ENCODE measurements at regions not wholly inside any gene's neighbourhood (a gene's known extent, or its start where the extent isn't known, plus 50 kb on each side); places are given as distances from the start of the nearest gene placed in this dataset.

DNA sequence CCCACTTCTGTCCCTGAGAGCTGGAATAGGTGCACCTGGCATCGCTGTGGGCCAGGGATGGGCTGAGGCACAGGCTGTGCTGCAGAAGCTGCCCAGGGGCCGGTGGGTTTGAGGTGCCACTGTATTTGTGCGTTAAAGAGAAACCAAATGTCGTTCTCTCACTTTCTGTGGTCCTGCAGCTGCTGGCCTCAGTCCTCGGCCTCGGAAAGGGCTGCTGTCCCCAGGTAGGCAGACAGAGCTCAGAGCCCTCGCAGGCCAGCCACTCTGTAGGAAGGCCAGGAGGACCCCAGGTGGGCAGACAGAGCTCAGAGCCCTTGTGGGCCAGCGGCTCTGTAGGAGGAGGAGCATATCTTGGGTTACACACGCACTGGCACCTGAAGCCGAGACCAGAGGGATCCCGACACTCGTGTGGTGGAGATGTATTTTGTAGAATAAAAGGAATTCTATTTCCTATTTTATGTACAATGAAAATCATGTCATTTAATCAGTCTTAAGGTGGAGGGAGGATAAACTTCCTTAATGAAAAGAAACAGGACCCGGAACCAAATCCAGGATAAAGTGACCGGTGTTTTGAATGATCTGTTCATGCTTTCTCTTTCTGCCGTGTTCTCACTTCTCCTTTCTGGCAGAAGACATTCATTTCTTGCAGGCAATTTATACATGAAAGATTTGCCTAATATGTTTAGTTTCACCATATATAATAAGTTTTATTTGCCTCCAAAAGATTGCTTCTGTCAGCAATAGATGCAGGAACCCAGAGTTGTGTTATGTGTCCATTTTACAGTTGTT lies 54.4 kb upstream of the HGFAC start:
- H3K4me1 ChIP-seq: peaks cover 29 to 47% (median 39%) of the 10 kb centered on the region in 4 donors

DNA sequence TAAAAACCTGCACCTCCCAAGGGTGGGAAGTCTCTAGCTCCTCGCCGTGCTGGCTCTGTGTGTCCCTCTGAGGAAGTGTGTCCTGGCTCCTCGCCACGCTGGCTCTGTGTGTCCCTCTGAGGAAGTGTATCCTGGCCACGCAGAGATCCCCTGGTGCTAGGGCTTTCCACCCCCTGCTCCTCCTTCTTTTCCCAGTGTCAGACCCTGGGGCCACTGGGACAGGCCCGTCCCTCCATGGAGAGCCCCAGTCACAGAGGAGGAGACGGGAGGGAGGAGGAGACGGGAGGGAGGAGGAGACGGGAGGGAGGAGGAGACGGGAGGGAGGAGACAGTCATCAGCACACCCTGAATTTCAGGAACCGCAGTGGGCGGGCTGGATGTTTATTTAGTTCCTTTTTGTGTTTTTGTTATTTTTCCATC lies 53.8 kb upstream of the HGFAC start:
- ATAC-seq (ENCODE audit: low FRiP score in 2 of 2) (peak; percentile 58 to 82), DNase-seq (peak; percentile 31 to 88)
- H3K9me3 ChIP-seq: no peaks in the 10 kb centered on the region
- peak overlapping the region in 2 of 4 donors; percentile 34 to 37 for H3K4me3 ChIP-seq
- peak overlapping the region; percentile 80 to 87 (median 84) for H3K27ac ChIP-seq
- H3K36me3 ChIP-seq: no peaks in the 10 kb centered on the region
- H3K27me3 ChIP-seq: no peaks in the 10 kb centered on the region
- no peak for TF ChIP-seq EP300 (IDR thresholded peaks at IDR 0.05)
- peak; percentile 23 to 73 for TF ChIP-seq POLR2AphosphoS5 (IDR thresholded peaks at IDR 0.05)
- TF ChIP-seq POLR2A (IDR thresholded peaks at IDR 0.05): peak in 1 of 4 donors; percentile 75
- TF ChIP-seq, protein P1, sequence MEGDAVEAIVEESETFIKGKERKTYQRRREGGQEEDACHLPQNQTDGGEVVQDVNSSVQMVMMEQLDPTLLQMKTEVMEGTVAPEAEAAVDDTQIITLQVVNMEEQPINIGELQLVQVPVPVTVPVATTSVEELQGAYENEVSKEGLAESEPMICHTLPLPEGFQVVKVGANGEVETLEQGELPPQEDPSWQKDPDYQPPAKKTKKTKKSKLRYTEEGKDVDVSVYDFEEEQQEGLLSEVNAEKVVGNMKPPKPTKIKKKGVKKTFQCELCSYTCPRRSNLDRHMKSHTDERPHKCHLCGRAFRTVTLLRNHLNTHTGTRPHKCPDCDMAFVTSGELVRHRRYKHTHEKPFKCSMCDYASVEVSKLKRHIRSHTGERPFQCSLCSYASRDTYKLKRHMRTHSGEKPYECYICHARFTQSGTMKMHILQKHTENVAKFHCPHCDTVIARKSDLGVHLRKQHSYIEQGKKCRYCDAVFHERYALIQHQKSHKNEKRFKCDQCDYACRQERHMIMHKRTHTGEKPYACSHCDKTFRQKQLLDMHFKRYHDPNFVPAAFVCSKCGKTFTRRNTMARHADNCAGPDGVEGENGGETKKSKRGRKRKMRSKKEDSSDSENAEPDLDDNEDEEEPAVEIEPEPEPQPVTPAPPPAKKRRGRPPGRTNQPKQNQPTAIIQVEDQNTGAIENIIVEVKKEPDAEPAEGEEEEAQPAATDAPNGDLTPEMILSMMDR (IDR thresholded peaks at IDR 0.05): no peak
- WGBS, 2 donors: 25 to 35% methylated on average over 11 to 12 of the region's 12 CpGs
- H3K4me1 ChIP-seq: peaks cover 29 to 47% (median 39%) of the 10 kb centered on the region in 4 donors

More for the DNA sequence above, 54.4 kb upstream of the HGFAC start:
- ATAC-seq (ENCODE audit: low FRiP score in 2 of 2) (no peak), DNase-seq (peak in 1 of 2 donors; percentile 39)
- WGBS, 2 donors: 64 to 66% methylated on average over 13 to 15 of the region's 15 CpGs
- Histone ChIP-seq H3K36me3 (no peaks in the 10 kb centered on the region), H3K27ac (peak overlapping the region; percentile 80 to 87 (median 84)), H3K4me3 (peak overlapping the region in 2 of 4 donors; percentile 34 to 37), H3K9me3 (no peaks in the 10 kb centered on the region), H3K27me3 (no peaks in the 10 kb centered on the region)
- TF ChIP-seq EP300 (IDR thresholded peaks at IDR 0.05): no peak
- TF ChIP-seq, protein P1 (IDR thresholded peaks at IDR 0.05): no peak

DNA sequence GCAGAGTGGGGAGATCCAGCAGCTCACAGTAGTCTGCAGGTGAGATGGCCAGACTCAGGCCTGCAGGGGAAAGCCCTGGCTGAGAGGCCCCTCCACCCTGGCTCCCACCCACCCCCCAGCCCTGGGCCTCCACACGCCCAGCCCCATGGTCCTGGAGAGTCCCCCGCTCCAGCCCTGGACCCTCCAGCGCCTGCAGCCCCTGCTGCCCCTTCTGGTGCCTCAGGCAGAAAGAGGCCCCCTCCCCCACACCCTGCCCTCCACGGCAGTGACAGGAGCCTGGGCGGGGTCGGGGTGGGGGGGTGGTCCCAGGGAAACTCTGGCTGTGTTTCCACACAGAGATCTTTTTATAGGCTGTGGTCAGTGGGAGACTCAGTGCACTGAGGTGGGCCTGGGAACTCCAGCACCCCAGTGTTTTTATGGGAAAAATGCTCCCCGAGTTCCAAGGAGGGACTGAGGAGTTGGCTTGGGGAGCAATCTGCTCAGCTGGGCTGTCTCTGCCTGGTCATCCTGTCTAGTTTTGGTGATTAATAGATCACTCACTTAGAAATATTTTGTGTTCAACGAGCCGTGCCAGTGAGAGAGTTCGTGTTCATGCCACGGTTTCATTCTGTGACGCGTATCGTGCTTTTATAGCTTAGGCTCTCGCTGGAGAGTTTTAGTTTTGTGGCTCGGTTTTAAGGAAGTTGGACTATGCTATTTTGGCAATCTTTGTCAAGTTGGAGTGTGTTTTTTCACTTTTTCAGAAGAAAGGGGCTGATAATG lies 53.1 kb upstream of the HGFAC start:
- no peaks in the 10 kb centered on the region for H3K36me3 ChIP-seq
- peak in 1 of 2 donors; percentile 51 for ATAC-seq (ENCODE audit: low FRiP score in 2 of 2)
- H3K27me3 ChIP-seq: no peaks in the 10 kb centered on the region
- H3K9me3 ChIP-seq: no peaks in the 10 kb centered on the region
- WGBS, 2 donors: 27 to 41% methylated on average over 8 to 11 of the region's 16 CpGs
- DNase-seq: peak in 1 of 2 donors; percentile 70
- H3K27ac ChIP-seq: peak overlapping the region; percentile 80 to 87 (median 84)
- peak overlapping the region in 2 of 4 donors; percentile 34 to 37 for H3K4me3 ChIP-seq
- TF ChIP-seq POLR2A (IDR thresholded peaks at IDR 0.05): no peak
- no peak for TF ChIP-seq POLR2AphosphoS5 (IDR thresholded peaks at IDR 0.05)
- TF ChIP-seq EP300 (IDR thresholded peaks at IDR 0.05): no peak
- TF ChIP-seq, protein P1 (IDR thresholded peaks at IDR 0.05): no peak
- peaks cover 29 to 47% (median 39%) of the 10 kb centered on the region in 4 donors for H3K4me1 ChIP-seq

DNA sequence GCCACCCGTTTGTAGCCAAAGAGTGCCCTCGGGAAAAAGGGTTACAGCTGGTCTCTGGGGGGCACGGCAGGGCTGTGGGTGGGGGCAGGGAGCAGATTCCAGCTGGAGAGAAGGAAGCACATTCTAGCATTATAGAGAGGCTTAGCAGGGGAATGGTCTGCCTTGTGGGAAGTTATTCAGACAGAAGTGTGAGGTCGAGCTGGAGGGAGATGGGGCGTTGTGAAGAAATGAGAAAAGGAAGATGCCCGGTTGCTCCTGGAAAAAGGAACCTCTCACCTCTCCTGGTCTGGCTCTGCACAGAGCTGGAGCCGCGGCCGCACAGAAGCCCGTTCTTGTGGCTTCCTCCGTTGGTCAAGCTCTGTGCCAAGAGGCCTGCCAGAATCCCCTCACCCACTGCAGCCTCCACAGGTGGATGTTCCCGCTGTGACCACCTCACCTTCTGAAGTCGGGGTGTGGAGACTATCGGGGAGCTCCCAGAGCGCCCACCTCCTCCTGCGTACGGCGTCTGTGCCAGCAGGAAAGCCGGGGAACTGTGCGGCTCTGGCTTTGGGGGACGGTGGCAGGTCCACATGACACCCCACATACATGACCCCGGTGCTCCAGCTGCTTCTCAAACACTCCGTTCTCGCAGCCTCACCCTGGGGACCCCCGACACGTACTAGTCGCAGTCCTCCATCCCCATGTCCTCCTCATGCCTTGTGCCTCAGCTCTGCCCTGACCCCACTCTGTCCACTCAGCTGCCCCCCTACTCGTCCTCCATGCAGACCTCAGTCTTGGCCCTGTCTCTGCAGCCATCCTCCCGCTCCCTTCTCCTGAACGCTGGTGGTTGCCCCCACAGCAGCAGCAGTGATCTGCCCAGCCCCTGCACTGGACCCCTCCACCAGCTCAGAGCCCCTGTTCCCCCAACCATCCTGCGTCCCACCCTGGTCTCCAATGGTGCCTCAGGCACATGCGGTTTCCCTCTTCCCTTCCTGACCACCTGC lies 52.2 kb upstream of the HGFAC start:
- peaks cover 29 to 44% (median 37%) of the 10 kb centered on the region in 4 donors for H3K4me1 ChIP-seq

More for the DNA sequence above, 52.2 kb upstream of the HGFAC start:
- peak overlapping the region in 2 of 4 donors; percentile 34 to 37 for H3K4me3 ChIP-seq
- H3K27me3 ChIP-seq: no peaks in the 10 kb centered on the region
- DNase-seq (peak in 1 of 2 donors; percentile 54), ATAC-seq (ENCODE audit: low FRiP score in 2 of 2) (no peak)
- no peaks in the 10 kb centered on the region for H3K36me3 ChIP-seq
- WGBS, 2 donors: 76 to 82% methylated on average over 24 to 32 of the region's 32 CpGs
- no peaks in the 10 kb centered on the region for H3K9me3 ChIP-seq
- TF ChIP-seq POLR2AphosphoS5 (IDR thresholded peaks at IDR 0.05) (no peak), POLR2A (IDR thresholded peaks at IDR 0.05) (no peak), EP300 (IDR thresholded peaks at IDR 0.05) (no peak)
- TF ChIP-seq, protein P1 (IDR thresholded peaks at IDR 0.05): no peak
- peak overlapping the region; percentile 80 to 87 (median 84) for H3K27ac ChIP-seq

Data from upper lobe of left lung (tissue), 6 donors.